ENCODE measurements at regions not wholly inside any gene's neighbourhood (a gene's known extent, or its start where the extent isn't known, plus 50 kb on each side); places are given as distances from the start of the nearest gene placed in this dataset.

DNA sequence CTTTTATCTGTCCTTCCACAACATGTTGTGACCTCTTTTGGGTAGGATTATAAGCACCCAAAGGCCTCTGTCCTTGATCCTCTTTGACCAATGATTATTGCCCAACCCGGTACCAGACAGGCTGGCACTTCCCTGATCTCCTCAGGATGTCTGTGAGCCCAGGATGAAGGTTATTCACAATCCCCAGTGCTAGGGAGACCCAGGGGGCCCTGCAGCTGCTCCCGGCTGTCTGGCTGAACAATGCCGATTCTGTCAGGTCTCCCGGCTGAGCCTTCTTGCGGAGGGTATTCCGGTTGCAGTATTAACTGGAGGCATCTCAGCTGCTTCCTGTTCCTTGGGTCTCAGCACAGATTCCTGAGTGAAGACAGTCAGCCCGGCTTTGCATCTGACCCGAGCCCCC is 71.2 kb upstream of the CDON start:
- TF ChIP-seq, protein P1, sequence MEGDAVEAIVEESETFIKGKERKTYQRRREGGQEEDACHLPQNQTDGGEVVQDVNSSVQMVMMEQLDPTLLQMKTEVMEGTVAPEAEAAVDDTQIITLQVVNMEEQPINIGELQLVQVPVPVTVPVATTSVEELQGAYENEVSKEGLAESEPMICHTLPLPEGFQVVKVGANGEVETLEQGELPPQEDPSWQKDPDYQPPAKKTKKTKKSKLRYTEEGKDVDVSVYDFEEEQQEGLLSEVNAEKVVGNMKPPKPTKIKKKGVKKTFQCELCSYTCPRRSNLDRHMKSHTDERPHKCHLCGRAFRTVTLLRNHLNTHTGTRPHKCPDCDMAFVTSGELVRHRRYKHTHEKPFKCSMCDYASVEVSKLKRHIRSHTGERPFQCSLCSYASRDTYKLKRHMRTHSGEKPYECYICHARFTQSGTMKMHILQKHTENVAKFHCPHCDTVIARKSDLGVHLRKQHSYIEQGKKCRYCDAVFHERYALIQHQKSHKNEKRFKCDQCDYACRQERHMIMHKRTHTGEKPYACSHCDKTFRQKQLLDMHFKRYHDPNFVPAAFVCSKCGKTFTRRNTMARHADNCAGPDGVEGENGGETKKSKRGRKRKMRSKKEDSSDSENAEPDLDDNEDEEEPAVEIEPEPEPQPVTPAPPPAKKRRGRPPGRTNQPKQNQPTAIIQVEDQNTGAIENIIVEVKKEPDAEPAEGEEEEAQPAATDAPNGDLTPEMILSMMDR (conservative IDR thresholded peaks at IDR 0.05 in 1 of 2, IDR thresholded peaks at IDR 0.05 in 1 of 2; ENCODE audit: extremely low read depth in 1 of 2, insufficient read depth in 1 of 2, low read depth in 1 of 2, low read length in 2 of 2) = no peak
- TF ChIP-seq EZH2 (IDR thresholded peaks at IDR 0.05; ENCODE audit: borderline replicate concordance, low read length) = no peak
